ENCODE measurements at regions not wholly inside any gene's neighbourhood (a gene's known extent, or its start where the extent isn't known, plus 50 kb on each side); places are given as distances from the start of the nearest gene placed in this dataset.
A peak's percentile ranks its signal among the peaks of the same experiment; 100 is the strongest.

- 84 to 92% methylated on average over 3 of the region's 3 CpGs for WGBS, 2 donors
- no peak overlapping the region for H3K4me3 ChIP-seq
- ATAC-seq (ENCODE audit: insufficient read depth, low FRiP score) (no peak), DNase-seq (no peak)
- no peak overlapping the region for H3K27ac ChIP-seq (ENCODE audit: low read depth in 1 of 2, low read length in 1 of 2)
- H3K9ac ChIP-seq (ENCODE audit: insufficient read depth in 1 of 2, low read length in 2 of 2) = no peak overlapping the region
- TF ChIP-seq CTCF (IDR thresholded peaks at IDR 0.05; ENCODE audit: control extremely low read depth, extremely low read depth) = no peak
- H3K27me3 ChIP-seq (ENCODE audit: control insufficient read depth in 3 of 3, insufficient read depth in 3 of 3, low read length in 2 of 3) = no peaks in the 10 kb centered on the region
- peaks cover 0 to 7% (median 0%) of the 10 kb centered on the region in 5 donors for H3K4me1 ChIP-seq (ENCODE audit: control insufficient read depth in 5 of 5, insufficient read depth in 5 of 5, low read length in 5 of 5)
- H3K9me3 ChIP-seq (ENCODE audit: control insufficient read depth in 4 of 4, insufficient read depth in 3 of 4, low read length in 3 of 4) = no peaks in the 10 kb centered on the region
- H3K36me3 ChIP-seq (ENCODE audit: control insufficient read depth in 4 of 4, insufficient read depth in 4 of 4, low read length in 4 of 4) = no peaks in the 10 kb centered on the region
These were observed 272.2 kb downstream of the BRINP2 start for GRCh38 chr1:177443003-177443402.

- H3K27ac ChIP-seq (ENCODE audit: low read depth in 1 of 2, low read length in 1 of 2) = no peak overlapping the region
- H3K36me3 ChIP-seq (ENCODE audit: control insufficient read depth in 4 of 4, insufficient read depth in 4 of 4, low read length in 4 of 4) = no peaks in the 10 kb centered on the region
- ATAC-seq (ENCODE audit: insufficient read depth, low FRiP score) = no peak
- H3K4me1 ChIP-seq (ENCODE audit: control insufficient read depth in 5 of 5, insufficient read depth in 5 of 5, low read length in 5 of 5) = peaks cover 0 to 7% (median 0%) of the 10 kb centered on the region in 5 donors
- no peaks in the 10 kb centered on the region for H3K9me3 ChIP-seq (ENCODE audit: control insufficient read depth in 4 of 4, insufficient read depth in 3 of 4, low read length in 3 of 4)
- H3K27me3 ChIP-seq (ENCODE audit: control insufficient read depth in 3 of 3, insufficient read depth in 3 of 3, low read length in 2 of 3) = no peaks in the 10 kb centered on the region
- WGBS, 2 donors = 41 to 68% methylated on average over 6 of the region's 6 CpGs
- TF ChIP-seq CTCF (IDR thresholded peaks at IDR 0.05; ENCODE audit: control extremely low read depth, extremely low read depth) = no peak
- H3K9ac ChIP-seq (ENCODE audit: insufficient read depth in 1 of 2, low read length in 2 of 2) = no peak overlapping the region
- peak in 2 of 3 donors; percentile 30 to 61 for DNase-seq
- H3K4me3 ChIP-seq = no peak overlapping the region
These were observed 271.8 kb downstream of the BRINP2 start for GRCh38 chr1:177442584-177442983.

- peaks cover 0 to 7% (median 0%) of the 10 kb centered on the region in 5 donors for H3K4me1 ChIP-seq (ENCODE audit: control insufficient read depth in 5 of 5, insufficient read depth in 5 of 5, low read length in 5 of 5)
- H3K4me3 ChIP-seq = no peak overlapping the region
- DNase-seq (no peak), ATAC-seq (ENCODE audit: insufficient read depth, low FRiP score) (no peak)
- no peaks in the 10 kb centered on the region for H3K36me3 ChIP-seq (ENCODE audit: control insufficient read depth in 4 of 4, insufficient read depth in 4 of 4, low read length in 4 of 4)
- no peak overlapping the region for H3K27ac ChIP-seq (ENCODE audit: low read depth in 1 of 2, low read length in 1 of 2)
- no peaks in the 10 kb centered on the region for H3K27me3 ChIP-seq (ENCODE audit: control insufficient read depth in 3 of 3, insufficient read depth in 3 of 3, low read length in 2 of 3)
- no peak overlapping the region for H3K9ac ChIP-seq (ENCODE audit: insufficient read depth in 1 of 2, low read length in 2 of 2)
- TF ChIP-seq CTCF (IDR thresholded peaks at IDR 0.05; ENCODE audit: control extremely low read depth, extremely low read depth) = no peak
- H3K9me3 ChIP-seq (ENCODE audit: control insufficient read depth in 4 of 4, insufficient read depth in 3 of 4, low read length in 3 of 4) = no peaks in the 10 kb centered on the region
- 81 to 89% methylated on average over 1 of the region's 1 CpG for WGBS, 2 donors
These were observed 270.5 kb downstream of the BRINP2 start for GRCh38 chr1:177441281-177441680.

GRCh38 chr1:177440821-177441220, 270.1 kb downstream of the BRINP2 start:
- Histone ChIP-seq H3K9me3 (ENCODE audit: control insufficient read depth in 4 of 4, insufficient read depth in 3 of 4, low read length in 3 of 4) (no peaks in the 10 kb centered on the region), H3K4me1 (ENCODE audit: control insufficient read depth in 5 of 5, insufficient read depth in 5 of 5, low read length in 5 of 5) (peaks cover 0 to 3% (median 0%) of the 10 kb centered on the region in 5 donors), H3K36me3 (ENCODE audit: control insufficient read depth in 4 of 4, insufficient read depth in 4 of 4, low read length in 4 of 4) (no peaks in the 10 kb centered on the region), H3K27me3 (ENCODE audit: control insufficient read depth in 3 of 3, insufficient read depth in 3 of 3, low read length in 2 of 3) (no peaks in the 10 kb centered on the region), H3K27ac (ENCODE audit: low read depth in 1 of 2, low read length in 1 of 2) (no peak overlapping the region), H3K4me3 (no peak overlapping the region), H3K9ac (ENCODE audit: insufficient read depth in 1 of 2, low read length in 2 of 2) (no peak overlapping the region)
- DNase-seq = no peak
- WGBS, 2 donors = 77 to 86% methylated on average over 4 of the region's 4 CpGs
- TF ChIP-seq CTCF (IDR thresholded peaks at IDR 0.05; ENCODE audit: control extremely low read depth, extremely low read depth) = no peak
- ATAC-seq (ENCODE audit: insufficient read depth, low FRiP score) = no peak

All from lung (tissue), 11 donors.